ENCODE measurements at regions not wholly inside any gene's neighbourhood (a gene's known extent, or its start where the extent isn't known, plus 50 kb on each side); places are given as distances from the start of the nearest gene placed in this dataset.

DNA sequence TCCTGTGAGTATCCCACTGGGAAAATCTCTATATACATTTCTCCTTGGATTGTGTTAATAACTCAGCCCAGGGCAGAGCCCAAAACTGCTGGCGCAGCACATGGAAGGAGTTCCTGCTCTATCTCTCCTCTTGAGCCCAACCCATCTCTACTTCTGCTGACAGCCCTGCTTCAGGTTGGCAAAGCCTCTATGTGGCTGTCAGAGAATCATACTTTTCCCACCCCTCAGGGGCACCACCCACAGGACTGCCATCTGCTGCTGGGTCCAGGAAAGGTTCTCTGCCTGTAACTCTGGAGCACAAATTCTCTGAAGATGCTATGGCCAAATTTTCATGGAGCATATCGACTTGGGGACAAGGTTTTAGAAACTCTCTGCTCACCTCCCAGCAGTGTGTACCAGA, 278.5 kb upstream of the EMCN start:
- intact Hi-C loops (cut with micrococcal nuclease), result no loop called here
- H3K9me3 Mint-ChIP-seq, result no peaks in the 10 kb centered on the region
- no peaks in the 10 kb centered on the region for H3K36me3 Mint-ChIP-seq (ENCODE audit: low read depth)
- H3K27me3 Mint-ChIP-seq, result no peaks in the 10 kb centered on the region
- no peak overlapping the region for H3K4me3 Mint-ChIP-seq
- no peaks in the 10 kb centered on the region for H3K4me1 Mint-ChIP-seq (ENCODE audit: low read depth)
- H3K27ac Mint-ChIP-seq, result no peak overlapping the region

DNA sequence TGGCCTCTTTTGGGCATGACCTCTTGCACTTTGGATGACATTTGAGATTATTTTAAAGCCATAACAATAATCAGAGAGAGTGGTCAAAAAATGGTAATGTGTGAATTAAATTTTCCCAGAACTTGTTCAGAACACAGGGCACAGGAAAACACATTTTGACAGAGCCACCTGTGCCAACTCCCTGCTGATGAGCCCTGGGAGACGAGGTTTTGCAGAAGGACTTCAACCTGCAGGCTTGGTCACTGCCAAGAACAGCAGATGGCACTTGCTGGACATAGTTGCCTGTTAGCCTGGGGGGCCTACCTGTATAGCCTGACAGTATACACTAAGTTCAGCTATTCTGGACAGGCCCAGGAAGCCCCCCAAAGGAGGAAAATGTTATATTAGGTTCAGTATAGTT, 277.8 kb upstream of the EMCN start:
- Mint-ChIP-seq H3K4me3 (no peak overlapping the region), H3K27me3 (no peaks in the 10 kb centered on the region), H3K27ac (no peak overlapping the region), H3K4me1 (ENCODE audit: low read depth) (no peaks in the 10 kb centered on the region), H3K9me3 (no peaks in the 10 kb centered on the region), H3K36me3 (ENCODE audit: low read depth) (no peaks in the 10 kb centered on the region)
- intact Hi-C loops (cut with micrococcal nuclease), result no loop called here

DNA sequence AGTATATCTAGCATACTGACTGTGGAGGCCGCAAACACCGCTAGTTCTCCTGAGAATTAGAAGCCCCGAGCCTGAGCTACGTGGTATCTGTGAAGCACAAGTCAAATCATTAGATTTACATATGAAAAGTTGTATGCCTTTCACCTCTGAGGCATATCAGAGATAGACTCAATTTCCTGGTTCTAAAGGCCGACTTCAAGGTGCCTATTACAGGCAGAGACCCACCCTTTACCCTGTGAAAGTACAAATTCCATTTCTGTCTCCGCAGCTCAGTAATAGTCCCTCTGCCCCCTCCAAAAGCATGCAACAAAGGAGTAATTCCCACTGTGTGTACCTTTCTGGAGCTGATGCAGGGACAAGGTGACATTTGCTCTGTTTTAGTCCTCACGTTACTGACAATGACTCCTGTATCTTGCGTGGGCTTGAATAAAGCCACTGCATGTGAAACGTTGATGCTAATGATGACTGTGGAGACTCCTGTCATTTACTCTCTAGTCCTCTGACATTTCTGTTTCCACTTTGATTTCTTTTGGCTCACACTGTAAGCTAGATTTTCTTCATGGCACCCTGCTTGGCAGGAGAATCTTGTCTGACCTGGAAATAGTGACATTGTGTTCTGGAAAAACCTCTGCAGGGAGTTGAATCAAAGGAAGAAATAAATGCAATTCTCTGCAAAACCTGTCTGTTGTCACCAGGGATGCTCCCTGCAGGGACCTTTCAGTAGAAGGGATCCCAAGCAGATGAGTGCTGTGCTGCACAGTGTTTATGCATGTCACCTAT, 273.2 kb upstream of the EMCN start:
- Mint-ChIP-seq H3K4me3 (no peak overlapping the region), H3K9me3 (no peaks in the 10 kb centered on the region), H3K27ac (no peak overlapping the region), H3K27me3 (no peaks in the 10 kb centered on the region), H3K4me1 (ENCODE audit: low read depth) (no peaks in the 10 kb centered on the region), H3K36me3 (ENCODE audit: low read depth) (no peaks in the 10 kb centered on the region)
- intact Hi-C loops (cut with micrococcal nuclease), result no loop called here

DNA sequence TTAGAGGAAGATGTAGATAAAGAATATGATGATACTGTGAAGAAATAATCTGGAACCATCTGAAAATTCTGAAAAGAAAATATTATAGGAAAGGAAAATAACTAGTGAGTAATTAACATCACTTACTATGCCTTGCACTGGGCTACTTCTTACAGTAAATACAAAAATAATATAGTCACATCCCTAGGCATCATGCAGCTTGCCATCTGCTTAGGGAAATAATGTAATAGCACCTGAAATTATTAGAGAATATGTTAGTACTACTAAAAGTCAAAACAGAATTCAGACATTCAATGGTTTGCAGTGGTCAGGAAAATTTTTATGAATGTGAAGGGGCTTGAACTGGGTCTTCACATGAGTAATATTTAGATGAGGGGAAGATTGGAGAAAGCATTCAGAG, 272.2 kb upstream of the EMCN start:
- Mint-ChIP-seq H3K36me3 (ENCODE audit: low read depth) (no peaks in the 10 kb centered on the region), H3K27ac (no peak overlapping the region), H3K4me3 (no peak overlapping the region), H3K9me3 (no peaks in the 10 kb centered on the region), H3K4me1 (ENCODE audit: low read depth) (no peaks in the 10 kb centered on the region), H3K27me3 (no peaks in the 10 kb centered on the region)
- intact Hi-C loops (cut with micrococcal nuclease), result no loop called here

DNA sequence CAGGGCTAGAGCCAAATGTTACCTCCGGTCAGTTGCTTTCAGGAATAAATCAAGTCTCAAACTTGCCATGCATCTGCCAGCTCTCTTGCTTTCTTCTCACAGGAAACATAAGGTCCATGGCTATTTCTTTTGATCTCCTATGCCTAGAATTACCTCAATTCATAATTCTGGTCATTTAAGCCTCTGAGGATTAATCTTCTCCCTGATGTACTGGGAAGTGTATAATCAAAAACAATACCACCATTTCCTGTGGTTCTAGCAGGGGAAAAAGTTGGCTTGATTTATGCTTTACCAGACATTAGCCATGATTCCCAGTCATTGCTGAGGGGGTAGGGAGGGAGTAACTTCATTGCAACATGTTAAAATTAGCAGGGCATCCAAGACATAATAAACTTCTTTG, 268.7 kb upstream of the EMCN start:
- no peaks in the 10 kb centered on the region for H3K4me1 Mint-ChIP-seq (ENCODE audit: low read depth)
- H3K27me3 Mint-ChIP-seq, result no peaks in the 10 kb centered on the region
- H3K27ac Mint-ChIP-seq, result no peak overlapping the region
- H3K36me3 Mint-ChIP-seq (ENCODE audit: low read depth), result no peaks in the 10 kb centered on the region
- intact Hi-C loops (cut with micrococcal nuclease), result no loop called here
- no peak overlapping the region for H3K4me3 Mint-ChIP-seq
- no peaks in the 10 kb centered on the region for H3K9me3 Mint-ChIP-seq

DNA sequence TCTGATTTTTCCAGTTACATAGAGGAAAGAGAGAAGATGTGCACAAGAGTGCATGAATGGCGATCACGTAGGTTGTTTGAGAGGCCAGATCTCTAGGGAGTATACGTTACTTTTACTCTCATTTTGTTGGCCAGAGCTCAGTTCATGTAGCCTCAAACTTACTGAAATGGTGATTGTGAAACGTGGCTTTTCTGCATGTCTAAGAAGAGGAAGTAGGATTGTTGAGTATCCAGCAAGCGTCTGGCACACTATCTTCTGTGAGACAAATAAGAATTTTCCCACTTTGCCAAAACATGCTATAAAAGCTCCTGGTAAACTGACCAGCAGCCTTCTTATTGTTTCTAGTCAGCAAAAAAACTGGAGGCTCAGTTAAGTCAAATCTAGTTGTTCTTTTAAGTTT, 264.5 kb upstream of the EMCN start:
- Mint-ChIP-seq H3K4me1 (ENCODE audit: low read depth) (peaks cover 15% of the 10 kb centered on the region), H3K27me3 (no peaks in the 10 kb centered on the region), H3K9me3 (no peaks in the 10 kb centered on the region), H3K4me3 (no peak overlapping the region), H3K36me3 (ENCODE audit: low read depth) (no peaks in the 10 kb centered on the region), H3K27ac (no peak overlapping the region)
- intact Hi-C loops (cut with micrococcal nuclease), result no loop called here

DNA sequence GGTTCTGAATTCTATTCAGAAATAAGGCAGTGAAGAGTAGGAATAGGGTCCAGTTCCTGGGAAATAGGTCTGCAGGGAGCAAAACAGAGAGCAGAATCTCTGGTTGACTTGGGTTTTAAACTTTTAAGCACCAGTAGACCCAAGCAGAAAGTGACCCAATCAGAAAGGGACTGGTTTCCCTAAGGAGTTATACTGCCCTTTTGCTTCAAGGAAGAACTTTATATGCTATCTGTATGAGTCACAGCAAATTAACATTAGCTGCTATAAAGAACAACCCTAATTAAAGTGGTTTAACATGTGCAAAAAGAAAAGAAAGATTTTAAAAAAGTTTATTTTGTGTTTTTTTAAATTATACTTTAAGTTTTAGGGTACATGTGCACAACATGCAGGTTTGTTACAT, 263.6 kb upstream of the EMCN start:
- H3K27me3 Mint-ChIP-seq, result no peaks in the 10 kb centered on the region
- no peak overlapping the region for H3K27ac Mint-ChIP-seq
- peaks cover 15% of the 10 kb centered on the region for H3K4me1 Mint-ChIP-seq (ENCODE audit: low read depth)
- intact Hi-C loops (cut with micrococcal nuclease), result no loop called here
- no peak overlapping the region for H3K4me3 Mint-ChIP-seq
- H3K9me3 Mint-ChIP-seq, result no peaks in the 10 kb centered on the region
- H3K36me3 Mint-ChIP-seq (ENCODE audit: low read depth), result no peaks in the 10 kb centered on the region

DNA sequence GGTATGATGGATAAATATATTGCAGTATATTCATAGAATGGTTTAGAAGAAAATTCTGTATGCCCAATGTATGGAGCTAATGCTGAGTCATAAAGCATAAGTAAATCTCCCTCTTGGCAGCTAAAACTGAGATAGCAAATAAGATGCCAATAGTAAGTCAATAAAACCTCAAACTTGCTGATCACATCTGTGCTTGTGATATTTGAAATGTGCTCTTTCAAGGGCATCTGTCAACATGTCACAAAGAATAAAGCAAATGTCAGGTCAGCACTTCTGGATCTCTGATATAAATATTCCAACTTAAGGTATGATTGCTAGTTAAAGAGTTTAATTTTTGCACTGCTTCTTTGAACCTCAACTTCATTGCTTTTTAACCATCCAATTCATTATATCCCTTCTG, 262.3 kb upstream of the EMCN start:
- Mint-ChIP-seq H3K9me3 (peaks cover 12% of the 10 kb centered on the region), H3K27ac (no peak overlapping the region), H3K27me3 (no peaks in the 10 kb centered on the region), H3K36me3 (ENCODE audit: low read depth) (no peaks in the 10 kb centered on the region), H3K4me3 (no peak overlapping the region), H3K4me1 (ENCODE audit: low read depth) (peaks cover 15% of the 10 kb centered on the region)
- intact Hi-C loops (cut with micrococcal nuclease), result no loop called here

DNA sequence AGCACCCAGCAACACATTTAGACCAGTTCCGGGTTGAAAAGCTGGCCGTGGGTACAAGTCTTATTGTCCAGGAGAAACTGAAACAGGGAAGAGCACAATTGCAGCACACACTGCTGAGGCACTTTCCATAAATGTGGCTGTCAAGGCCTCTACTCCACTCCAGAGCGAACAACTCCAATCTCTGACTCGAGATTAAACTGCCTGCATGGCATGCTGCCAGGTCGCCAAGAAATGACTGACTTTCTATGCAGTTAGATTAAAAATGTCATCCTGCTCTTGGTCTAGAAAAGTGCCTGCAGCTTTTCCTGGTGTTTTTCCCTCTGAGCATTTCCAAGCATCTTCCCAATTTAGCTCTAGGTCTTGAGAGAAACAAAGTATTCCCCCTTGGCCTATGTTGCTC, 260.6 kb upstream of the EMCN start:
- no peaks in the 10 kb centered on the region for H3K36me3 Mint-ChIP-seq (ENCODE audit: low read depth)
- no peak overlapping the region for H3K27ac Mint-ChIP-seq
- intact Hi-C loops (cut with micrococcal nuclease), result no loop called here
- H3K4me3 Mint-ChIP-seq, result no peak overlapping the region
- no peaks in the 10 kb centered on the region for H3K27me3 Mint-ChIP-seq
- peaks cover 15% of the 10 kb centered on the region for H3K4me1 Mint-ChIP-seq (ENCODE audit: low read depth)
- H3K9me3 Mint-ChIP-seq, result peaks cover 16% of the 10 kb centered on the region

DNA sequence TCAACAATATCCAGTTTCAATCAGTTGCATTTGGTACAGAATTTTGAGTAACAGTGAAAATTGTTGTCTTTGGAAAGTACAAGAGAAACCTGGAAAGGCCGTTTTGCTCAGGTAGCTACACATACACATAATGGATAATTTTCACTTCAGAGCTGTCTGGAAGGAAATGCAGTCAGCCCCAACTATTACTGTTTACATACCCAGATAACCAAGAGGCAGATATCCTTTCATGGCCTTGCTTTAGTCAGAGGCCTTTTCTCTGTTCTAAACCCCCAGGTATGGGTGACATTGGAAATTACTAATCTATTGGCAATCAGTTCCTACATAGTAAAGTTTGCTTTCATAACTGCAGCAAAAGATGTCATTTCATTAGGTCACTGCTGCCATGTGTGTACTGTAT, 244.9 kb upstream of the EMCN start:
- Mint-ChIP-seq H3K27me3 (no peaks in the 10 kb centered on the region), H3K4me1 (ENCODE audit: low read depth) (no peaks in the 10 kb centered on the region), H3K27ac (no peak overlapping the region), H3K9me3 (peaks cover 33% of the 10 kb centered on the region), H3K4me3 (no peak overlapping the region), H3K36me3 (ENCODE audit: low read depth) (no peaks in the 10 kb centered on the region)
- intact Hi-C loops (cut with micrococcal nuclease), result no loop called here

DNA sequence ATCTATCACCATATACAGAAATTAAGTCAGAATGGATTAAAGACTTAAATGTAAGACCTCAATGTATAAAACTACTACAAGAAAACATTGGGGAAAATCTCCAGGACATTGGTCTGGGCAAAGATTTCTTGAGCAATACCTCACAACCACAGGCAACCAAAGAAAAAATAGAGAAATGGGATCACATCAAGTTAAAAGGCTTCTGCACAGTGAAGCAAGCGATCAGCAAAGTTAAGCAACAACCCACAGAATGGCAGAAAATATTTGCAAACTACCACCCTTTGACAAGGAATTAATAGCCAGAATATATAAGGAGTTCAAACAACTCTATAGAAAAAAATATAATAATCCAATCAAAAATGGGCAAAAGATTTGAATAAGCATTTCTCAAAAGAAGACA, 236.9 kb upstream of the EMCN start:
- Mint-ChIP-seq H3K9me3 (peaks cover 47% of the 10 kb centered on the region), H3K36me3 (ENCODE audit: low read depth) (no peaks in the 10 kb centered on the region), H3K4me1 (ENCODE audit: low read depth) (peaks cover 15% of the 10 kb centered on the region), H3K4me3 (no peak overlapping the region), H3K27ac (no peak overlapping the region), H3K27me3 (no peaks in the 10 kb centered on the region)
- intact Hi-C loops (cut with micrococcal nuclease), result no loop called here

DNA sequence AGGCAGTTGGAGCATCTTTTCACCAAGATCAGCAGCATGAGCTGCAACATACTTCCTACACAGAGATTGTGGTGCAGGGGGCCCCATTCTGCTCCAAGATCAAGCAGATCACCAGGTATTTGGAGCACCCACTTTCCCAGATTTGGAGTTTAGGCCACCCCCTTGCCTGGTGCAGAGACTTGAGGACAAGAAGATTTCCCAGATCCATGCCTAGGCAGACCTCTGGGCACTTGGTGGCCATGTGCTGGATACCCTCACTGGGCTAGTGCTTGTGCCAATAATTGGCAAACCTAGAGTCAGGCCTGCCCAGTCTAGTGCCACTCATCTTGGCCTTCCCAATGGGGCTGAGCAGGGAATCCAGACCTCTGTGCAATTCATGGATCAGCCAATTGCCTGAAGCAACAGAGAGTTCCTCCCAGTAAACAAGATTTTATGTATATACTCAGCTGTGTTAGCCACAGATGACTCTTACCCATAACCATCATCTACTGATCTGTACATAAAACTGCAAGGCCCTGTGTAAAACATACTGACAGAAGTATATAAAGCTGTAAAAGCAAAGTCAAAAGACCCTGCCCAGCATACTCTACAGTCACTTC, 228.4 kb upstream of the EMCN start:
- no peaks in the 10 kb centered on the region for H3K27me3 Mint-ChIP-seq
- H3K27ac Mint-ChIP-seq, result no peak overlapping the region
- no peak overlapping the region for H3K4me3 Mint-ChIP-seq
- H3K36me3 Mint-ChIP-seq (ENCODE audit: low read depth), result no peaks in the 10 kb centered on the region
- H3K9me3 Mint-ChIP-seq, result peaks cover 9% of the 10 kb centered on the region
- intact Hi-C loops (cut with micrococcal nuclease), result no loop called here
- H3K4me1 Mint-ChIP-seq (ENCODE audit: low read depth), result no peaks in the 10 kb centered on the region

DNA sequence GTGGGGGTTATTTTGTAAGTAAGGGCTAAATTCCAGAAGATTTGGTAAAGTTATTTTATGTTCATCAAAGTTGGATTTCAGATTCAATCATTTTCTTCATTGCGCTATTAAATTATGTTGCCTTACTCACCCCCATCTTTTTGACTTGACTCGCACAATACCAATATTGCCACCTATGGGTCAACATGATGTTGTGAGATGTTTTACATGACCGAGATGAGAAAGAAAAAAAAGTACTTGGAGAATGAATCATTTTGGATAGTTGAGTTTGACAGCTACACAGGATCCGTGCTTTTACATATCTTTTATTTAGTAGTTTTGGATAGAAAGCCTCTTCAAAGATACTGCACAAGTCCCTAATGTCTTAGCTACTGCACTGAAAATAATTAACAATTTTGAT, 224.2 kb upstream of the EMCN start:
- intact Hi-C loops (cut with micrococcal nuclease), result loop anchor here (5.0 kb wide), 3 partner anchors 320 to 650 kb away; no protein-coding TSS in a partner anchor
- H3K4me3 Mint-ChIP-seq, result no peak overlapping the region
- no peaks in the 10 kb centered on the region for H3K9me3 Mint-ChIP-seq
- no peaks in the 10 kb centered on the region for H3K4me1 Mint-ChIP-seq (ENCODE audit: low read depth)
- H3K27ac Mint-ChIP-seq, result no peak overlapping the region
- H3K36me3 Mint-ChIP-seq (ENCODE audit: low read depth), result no peaks in the 10 kb centered on the region
- no peaks in the 10 kb centered on the region for H3K27me3 Mint-ChIP-seq

DNA sequence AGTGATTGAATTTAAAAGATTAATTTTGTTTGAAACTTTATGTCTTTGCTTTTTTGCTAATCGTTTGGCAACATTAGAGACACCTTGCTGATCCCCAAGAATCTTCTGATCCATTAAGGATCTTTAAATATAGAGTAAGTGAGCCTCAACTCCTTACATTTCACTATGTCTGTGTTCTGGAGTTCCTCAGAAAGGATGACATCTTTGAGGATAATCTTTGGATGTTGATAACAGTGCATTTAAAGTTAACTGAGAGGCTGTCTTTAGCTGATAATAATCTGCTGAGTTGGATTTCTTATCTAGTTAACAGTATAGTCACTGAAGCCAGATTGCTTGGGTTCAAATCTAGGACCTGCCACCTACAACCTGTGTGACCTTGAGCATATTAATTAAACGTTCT, 221.6 kb upstream of the EMCN start:
- no peaks in the 10 kb centered on the region for H3K36me3 Mint-ChIP-seq (ENCODE audit: low read depth)
- no peak overlapping the region for H3K4me3 Mint-ChIP-seq
- intact Hi-C loops (cut with micrococcal nuclease), result no loop called here
- H3K9me3 Mint-ChIP-seq, result no peaks in the 10 kb centered on the region
- H3K4me1 Mint-ChIP-seq (ENCODE audit: low read depth), result no peaks in the 10 kb centered on the region
- H3K27me3 Mint-ChIP-seq, result no peaks in the 10 kb centered on the region
- no peak overlapping the region for H3K27ac Mint-ChIP-seq
